Kasumi-1 (cell line): ENCODE measurements at regions not wholly inside any gene's neighbourhood (a gene's known extent, or its start where the extent isn't known, plus 50 kb on each side); places are given as distances from the start of the nearest gene placed in this dataset.
"Not testable (repeated sequence)": the region's sequence is repeated elsewhere in the genome, so short reads cannot be mapped to it uniquely, and the experiment has no call there.

Experiments
- DNase-seq, 2 experiments: peaks; one replicate each; lab custom pipeline; 2025; lab: John Stamatoyannopoulos, UW

GRCh38 chr10:5268743-5269142 lies 72.1 kb downstream of the AKR1C4 start:
- DNase-seq, result no peak

GRCh38 chr10:5269791-5270190 lies 73.2 kb downstream of the AKR1C4 start:
- DNase-seq, result no peak

- DNase-seq, result no peak
Measured at GRCh38 chr10:5271526-5271925, 74.9 kb downstream of the AKR1C4 start.

GRCh38 chr10:5272065-5272803 lies 75.6 kb downstream of the AKR1C4 start:
- no peak for DNase-seq

- DNase-seq, result no peak
Measured at GRCh38 chr10:5274795-5275194, 78.2 kb downstream of the AKR1C4 start.

GRCh38 chr10:5281356-5281755 lies 83.4 kb upstream of the UCN3 start:
- DNase-seq, result no peak

- no peak for DNase-seq
Measured at GRCh38 chr10:5282137-5282536, 82.6 kb upstream of the UCN3 start.

- peak; percentile 76 to 88 for DNase-seq
Measured at GRCh38 chr10:5283305-5284158, 81.2 kb upstream of the UCN3 start.

- peak; percentile 59 to 71 for DNase-seq
Measured at GRCh38 chr10:5284311-5285057, 80.3 kb upstream of the UCN3 start.

- DNase-seq, result no peak
Measured at GRCh38 chr10:5285186-5285585, 79.6 kb upstream of the UCN3 start.

- no peak for DNase-seq
Measured at GRCh38 chr10:5288359-5288758, 76.4 kb upstream of the UCN3 start.

- DNase-seq, result not testable (repeated sequence)
Measured at GRCh38 chr10:5289228-5289627, 75.5 kb upstream of the UCN3 start.

- DNase-seq, result peak; percentile 79 to 83
Measured at GRCh38 chr10:5291501-5292195, 73.1 kb upstream of the UCN3 start.

GRCh38 chr10:5292196-5292735 lies 72.5 kb upstream of the UCN3 start:
- DNase-seq, result peak in 1 of 2 experiments; percentile 15

- DNase-seq, result not testable (repeated sequence)
Measured at GRCh38 chr10:5292970-5293369, 71.8 kb upstream of the UCN3 start.

- DNase-seq, result peak; percentile 93 to 95
Measured at GRCh38 chr10:5293691-5294550, 70.8 kb upstream of the UCN3 start.

GRCh38 chr10:5297466-5297865 lies 67.3 kb upstream of the UCN3 start:
- peak; percentile 36 to 49 for DNase-seq

- no peak for DNase-seq
Measured at GRCh38 chr10:5297996-5298395, 66.8 kb upstream of the UCN3 start.

GRCh38 chr10:5299950-5300349 lies 64.8 kb upstream of the UCN3 start:
- DNase-seq, result no peak

GRCh38 chr10:5303504-5303903 lies 61.3 kb upstream of the UCN3 start:
- DNase-seq, result no peak

- DNase-seq, result no peak
Measured at GRCh38 chr10:5305374-5305773, 59.4 kb upstream of the UCN3 start.
